UCSD-AML1 (cell line): ENCODE measurements at regions not wholly inside any gene's neighbourhood (a gene's known extent, or its start where the extent isn't known, plus 50 kb on each side); places are given as distances from the start of the nearest gene placed in this dataset.
"Not testable (repeated sequence)": the region's sequence is repeated elsewhere in the genome, so short reads cannot be mapped to it uniquely, and the experiment has no call there.

ENCODE experiments used
- DNase-seq: peaks from one replicate; lab custom pipeline; 2025; ENCODE audit not compliant: unreplicated experiment; lab: John Stamatoyannopoulos, UW

DNA sequence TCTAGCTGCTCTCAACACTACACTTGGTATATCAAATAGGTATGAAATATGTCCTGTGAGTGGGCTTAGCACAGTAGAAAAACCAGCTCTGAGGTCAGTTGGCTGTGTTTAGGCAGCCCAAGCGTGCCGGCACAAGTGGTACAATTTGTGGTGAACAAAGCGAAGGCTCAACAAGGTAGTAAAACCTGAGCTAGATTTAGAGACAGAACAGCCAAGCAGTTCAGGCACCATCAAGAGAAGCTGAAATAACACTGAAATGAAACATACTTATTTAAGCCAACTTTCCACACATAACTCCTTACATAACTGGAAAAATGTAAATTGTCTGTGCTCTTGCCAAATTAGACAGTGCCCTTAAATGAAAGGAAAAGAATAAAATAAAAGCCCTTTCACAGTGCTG is 596.8 kb upstream of the FBXO33 start:
- no peak for DNase-seq

DNA sequence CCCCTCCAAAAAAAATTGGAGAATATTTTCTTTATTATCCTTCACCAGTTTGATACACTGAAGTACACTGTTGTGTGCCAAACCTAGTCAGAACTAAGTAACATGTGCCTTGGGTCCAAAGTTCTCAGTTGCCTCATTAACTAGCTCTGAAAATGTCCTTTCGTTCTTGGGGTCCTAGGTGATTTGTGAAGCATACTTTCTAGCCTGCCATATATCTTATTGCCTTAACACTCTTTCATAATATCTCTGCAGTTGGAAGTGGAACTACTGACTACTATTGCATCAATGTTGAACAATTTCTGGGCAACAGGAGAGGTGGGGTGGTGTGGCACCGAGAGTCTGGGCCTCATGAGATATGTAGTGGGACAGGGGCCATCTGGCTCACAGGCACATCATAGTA is 592.9 kb upstream of the FBXO33 start:
- no peak for DNase-seq

DNA sequence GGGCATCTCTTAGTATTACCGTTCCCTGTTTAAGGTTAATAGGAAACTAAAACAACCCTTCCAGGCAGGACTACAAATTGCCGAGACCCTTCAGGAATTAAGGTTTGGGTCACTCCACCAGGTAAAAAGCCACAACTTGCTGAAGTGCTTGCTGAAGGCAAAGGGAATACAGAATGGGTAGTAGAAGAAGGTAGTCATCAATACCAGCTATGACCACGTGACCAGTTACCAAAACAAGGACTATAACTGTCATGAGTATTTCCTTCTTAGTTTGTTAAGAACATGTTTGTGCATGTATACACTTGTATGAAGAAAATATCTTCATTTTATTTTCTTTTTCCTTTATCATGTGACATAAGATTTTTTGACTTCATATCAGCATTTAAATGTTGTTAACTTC is 578.7 kb upstream of the FBXO33 start:
- no peak for DNase-seq

DNA sequence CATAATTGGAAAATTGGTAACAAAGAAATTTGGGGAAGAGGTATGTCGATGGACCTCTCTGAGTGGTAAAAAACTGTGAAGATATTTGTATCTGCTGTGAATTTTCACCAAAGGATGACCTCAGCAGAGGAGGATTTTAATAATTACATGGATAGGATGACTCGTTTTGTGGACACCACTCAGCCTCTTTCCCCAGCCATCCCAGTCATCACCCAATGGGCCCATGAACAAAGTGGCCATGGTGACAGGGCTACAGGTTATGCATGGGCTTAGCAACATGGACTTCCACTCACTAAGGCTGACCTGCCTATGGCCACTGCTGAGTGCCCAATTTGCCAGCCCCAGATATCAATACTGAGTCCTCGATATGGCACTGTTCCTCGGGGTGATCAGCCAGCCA is 577.5 kb upstream of the FBXO33 start:
- DNase-seq = no peak

DNA sequence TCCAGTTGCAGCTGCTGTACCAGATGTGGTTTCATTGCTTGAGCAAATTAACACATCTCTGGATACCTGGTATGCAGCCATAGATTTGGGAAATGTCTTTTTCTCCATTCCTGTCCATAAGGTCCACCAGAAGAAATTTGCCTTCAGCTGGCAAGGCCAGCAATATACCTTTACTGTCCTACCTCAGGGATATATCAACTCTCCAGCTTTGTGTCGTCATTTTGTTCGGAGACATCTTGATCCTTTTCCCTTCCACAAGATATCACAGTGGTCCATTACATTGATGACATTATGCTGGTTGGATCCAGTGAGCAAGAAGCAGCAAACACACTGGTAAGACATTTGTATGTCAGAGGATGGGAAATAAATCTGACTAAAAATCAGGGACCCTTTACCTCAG is 576.1 kb upstream of the FBXO33 start:
- DNase-seq = not testable (repeated sequence)

DNA sequence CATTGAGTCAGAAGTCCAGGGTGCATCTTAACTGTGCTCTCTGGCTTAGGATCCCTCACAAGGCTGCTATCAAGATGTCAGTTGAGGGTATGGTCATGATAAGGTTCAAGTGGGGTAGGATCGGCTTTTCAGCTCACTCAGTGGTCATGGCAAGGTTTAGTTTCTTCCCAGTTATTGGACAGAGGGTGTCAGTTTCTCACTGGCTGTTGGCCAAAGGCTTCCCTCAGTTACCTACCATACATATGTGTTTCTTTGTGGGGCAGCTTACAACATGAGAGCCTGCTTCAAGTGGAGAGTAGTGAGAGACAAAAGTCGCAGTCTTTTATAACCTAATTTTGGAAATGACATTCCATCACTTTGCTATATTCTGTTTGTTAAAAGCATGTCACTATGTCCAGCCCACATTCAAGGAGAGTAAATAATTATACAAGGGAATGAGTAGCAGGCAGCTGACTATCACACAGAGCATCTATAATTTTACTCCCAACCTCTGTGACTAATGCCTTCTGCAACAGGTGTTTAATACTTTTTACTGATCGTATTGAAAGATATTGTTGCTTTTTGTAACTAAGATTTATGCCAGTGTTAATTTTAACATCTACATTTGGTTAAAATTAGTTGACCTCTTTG is 572.8 kb upstream of the FBXO33 start:
- no peak for DNase-seq

DNA sequence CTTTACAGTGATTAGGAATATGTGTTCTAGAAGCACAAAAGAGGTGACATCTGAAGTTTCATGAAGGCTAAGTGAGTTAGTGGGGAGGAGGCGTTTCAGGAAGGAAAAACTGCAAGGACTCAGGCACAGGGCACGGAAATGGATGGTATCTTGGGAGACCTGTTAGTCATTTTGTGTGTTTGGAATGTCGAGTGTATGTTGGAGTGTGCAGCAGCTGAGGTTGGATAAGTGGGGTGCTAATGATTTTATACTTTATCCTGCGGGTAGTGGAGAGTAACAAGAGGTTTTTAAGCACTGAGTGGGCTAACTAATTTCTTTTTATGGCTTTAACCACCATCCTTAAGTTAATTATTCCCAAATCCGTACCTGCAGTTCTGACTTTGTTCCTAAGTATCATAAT is 571.5 kb upstream of the FBXO33 start:
- DNase-seq = no peak

DNA sequence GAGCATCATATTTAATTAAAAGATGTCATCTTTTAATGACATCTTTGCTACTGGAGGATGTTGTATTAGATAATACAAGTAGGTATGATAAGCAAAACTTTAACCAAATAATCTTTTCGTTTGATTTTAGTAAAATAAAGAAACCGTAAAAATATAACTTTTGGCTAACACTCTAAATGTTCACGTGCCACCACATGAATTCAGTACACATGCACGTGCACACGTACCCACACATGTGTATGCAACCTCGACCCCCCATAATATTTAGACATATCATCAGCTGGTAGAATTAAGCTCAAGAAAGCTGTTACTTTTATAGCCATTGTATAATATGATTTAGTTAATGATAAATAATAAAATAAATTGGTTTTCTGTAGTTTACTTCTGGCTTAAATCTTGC is 566.6 kb upstream of the FBXO33 start:
- no peak for DNase-seq

DNA sequence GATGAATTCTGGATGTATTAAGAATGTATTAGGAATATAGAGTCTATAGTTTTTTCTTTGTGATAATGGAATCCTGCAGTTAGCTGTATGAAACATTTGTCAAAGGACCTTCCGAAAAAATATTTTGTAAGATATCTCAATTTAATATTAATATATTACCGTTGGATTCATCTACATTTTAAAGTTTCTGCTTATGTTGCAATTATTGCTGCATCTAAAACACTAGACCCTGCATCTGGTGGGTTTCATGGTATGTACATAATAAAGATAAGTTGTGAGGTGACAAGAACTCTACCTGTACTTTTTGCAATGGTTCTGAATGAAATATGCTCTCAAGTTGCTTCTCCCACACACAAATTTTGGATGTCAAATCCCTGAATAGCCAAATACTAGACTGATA is 565.9 kb upstream of the FBXO33 start:
- DNase-seq = no peak

DNA sequence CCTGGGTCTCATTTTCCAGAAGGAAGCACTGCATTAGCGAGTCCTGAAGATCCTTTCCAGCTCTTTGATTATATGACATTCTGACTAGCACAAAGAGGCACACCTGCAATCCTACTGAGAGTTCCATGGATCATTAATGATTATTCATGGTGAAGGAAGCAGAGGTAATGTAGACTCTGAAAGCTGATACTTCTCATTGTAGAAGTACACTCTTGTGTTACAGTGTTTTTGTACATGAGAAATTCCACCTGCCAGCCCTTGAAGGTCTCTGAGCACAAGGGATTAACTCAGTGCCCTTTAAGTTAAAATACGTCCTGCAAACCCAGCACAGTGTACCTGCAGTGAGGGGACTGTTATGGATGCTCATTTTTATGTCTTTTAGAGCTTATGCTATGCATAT is 558.8 kb upstream of the FBXO33 start:
- DNase-seq = no peak

DNA sequence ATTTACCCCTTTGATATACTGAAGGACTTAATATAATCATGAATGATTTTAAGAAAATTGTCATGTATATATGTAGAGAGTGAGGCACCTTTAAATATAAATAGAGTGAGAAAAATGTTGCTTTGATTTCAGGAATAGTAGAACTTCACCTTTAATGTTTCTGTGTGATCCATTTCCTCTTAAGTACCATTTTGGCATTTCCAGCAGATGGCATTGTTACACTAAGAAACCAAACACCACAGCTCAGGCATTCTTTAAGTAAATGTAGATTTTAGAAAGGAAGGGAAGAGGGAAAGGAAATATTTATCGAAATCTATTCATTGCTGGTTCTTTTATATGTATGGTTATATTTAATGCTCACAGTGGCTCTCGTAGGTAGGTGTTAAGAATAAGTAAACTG is 556.7 kb upstream of the FBXO33 start:
- DNase-seq = no peak

DNA sequence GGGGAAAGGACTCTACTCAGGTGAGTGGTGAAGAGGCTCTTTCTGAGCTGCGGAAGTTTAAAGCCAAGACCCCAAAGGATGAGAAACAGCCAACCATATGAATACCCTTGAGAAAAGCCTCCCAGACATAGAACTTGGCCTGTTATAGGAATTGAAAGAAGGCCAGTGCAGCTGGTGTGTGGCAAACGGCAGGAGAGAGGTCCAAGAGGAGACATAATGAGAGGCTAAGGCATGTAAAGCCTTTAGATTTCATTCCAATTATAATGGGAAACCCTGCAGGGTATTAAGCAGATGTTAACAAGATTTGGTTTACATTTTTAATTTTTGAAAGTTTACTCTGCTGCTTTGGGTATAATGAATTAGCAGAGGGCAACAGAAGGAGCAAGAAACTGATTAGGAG is 552.1 kb upstream of the FBXO33 start:
- DNase-seq = no peak

DNA sequence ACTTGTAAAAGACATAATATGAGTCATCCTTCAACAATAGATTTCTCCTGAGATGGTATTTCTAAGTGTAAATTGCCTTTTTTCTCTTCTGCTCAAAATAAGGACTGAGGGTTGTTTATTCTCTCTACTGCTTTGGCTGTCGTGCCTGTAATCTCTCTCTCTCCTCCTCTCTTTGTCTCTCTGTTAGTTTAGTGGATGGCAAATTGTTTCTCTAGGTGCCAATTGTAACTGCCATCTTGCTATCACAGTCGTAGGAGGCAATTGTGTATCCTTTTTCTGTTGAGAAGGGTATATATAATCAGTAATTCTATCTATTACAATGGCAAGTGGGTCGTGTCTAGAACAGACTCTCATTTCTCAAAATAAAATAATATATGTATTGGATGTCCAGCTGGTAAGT is 545.0 kb upstream of the FBXO33 start:
- no peak for DNase-seq

DNA sequence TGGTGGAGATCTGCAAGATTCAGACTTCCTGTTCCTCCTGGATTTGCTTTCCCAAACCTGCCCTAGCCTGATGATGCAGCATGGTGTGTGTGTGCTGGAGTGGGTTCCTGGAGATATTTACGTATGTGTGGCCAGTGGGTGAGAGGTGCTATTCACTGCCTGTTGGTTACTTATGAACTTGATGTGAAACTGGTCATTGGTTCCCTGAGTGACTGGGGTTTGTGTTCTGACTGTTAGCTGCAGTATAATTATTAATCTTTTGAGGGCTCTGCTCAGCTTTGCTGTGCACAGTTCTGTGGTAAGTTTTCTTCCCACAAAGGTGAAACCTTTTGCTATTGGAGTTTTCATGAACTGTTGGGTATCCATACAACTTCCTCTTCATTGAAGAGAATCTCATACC is 541.8 kb upstream of the FBXO33 start:
- no peak for DNase-seq

DNA sequence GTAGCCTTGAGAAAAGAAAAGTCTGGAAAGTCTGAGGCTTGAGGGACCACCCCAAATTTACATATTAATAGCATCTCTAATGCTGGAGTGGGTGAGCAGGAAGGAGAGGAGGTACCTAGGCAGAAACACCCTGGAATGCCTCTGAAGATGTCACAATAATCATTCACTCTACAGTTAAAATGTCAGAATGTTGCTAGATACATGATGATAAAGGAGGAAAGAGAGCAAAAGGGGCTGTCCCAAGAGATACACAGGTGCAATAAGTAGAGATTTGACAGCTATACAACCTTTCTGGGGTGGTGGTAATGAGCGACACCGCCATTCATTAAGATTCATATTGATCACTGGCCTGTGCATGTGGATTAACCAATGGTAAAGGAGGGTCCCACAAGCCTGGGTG is 540.5 kb upstream of the FBXO33 start:
- DNase-seq = no peak

DNA sequence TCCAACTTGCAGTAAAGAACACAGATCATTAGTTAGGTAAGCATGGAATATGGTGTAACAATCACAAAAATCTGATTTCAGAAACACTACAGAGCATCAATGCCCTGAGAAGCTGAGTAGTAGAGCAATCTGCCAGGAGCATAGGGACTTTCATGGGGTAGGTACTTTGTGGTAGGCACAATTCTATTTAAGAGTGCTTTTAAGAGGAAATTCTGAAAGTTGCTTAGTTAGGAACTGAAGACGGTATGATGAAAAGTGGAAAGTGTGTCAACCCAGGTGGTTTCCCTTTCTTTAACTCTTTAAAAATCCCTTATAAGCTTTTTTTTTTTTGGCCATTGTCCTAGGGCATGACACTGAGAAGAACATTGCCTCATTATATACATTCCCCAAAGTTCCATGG is 535.7 kb upstream of the FBXO33 start:
- DNase-seq = no peak

DNA sequence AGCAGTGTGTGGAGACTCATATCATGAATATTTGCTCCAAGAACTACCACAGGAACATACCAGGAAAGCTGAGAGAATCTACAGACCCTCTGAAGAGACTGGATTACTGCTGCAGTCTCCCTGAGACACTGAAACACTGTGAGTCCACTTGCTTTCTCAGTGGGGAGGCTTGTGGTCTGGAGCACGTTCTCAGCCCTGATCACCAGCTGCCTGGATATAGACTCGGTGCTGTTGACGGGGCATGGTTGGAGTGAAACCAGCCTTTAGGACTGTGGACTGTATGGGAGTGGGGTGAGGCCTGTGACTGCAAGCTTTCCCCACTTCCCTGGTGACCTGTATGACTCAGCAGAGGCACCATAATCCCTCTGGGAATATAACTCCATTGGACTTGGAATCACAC is 525.8 kb upstream of the FBXO33 start:
- DNase-seq = no peak

DNA sequence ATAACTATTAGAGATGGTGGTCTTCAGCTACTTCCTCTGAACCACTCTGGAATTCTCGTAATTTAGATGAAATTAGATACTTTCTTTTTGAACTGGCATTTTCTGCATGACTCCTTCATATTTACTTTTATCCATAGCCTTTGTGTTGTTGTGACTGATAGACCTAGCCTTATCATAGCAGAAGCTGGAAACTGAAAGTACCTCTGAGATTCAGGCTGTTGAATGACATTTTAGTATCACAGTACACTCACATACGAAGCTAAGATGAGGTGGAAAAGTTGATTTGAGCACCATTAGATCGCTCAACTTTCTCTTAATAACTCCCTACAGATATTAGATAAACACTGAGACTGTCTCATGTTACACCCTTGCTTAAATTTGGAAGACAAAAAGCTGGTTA is 525.1 kb upstream of the FBXO33 start:
- no peak for DNase-seq

DNA sequence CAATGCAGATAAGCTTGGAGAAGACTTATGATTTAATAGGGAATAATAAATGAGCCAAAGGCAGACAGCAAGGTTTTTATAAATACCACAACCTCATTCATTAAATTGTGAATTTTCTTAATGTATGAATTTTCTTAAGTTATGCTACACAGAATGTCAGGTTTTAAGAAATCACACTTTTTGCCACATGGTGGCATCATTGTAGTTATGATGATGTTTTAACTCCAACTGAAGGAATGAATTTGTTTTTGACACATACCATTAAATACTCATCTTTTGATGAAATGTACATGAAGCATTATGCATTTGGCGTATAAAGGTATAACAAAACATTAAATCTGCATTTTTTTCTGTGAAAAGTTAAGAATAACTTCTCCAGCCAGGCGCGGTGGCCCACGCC is 524.1 kb upstream of the FBXO33 start:
- DNase-seq = no peak

DNA sequence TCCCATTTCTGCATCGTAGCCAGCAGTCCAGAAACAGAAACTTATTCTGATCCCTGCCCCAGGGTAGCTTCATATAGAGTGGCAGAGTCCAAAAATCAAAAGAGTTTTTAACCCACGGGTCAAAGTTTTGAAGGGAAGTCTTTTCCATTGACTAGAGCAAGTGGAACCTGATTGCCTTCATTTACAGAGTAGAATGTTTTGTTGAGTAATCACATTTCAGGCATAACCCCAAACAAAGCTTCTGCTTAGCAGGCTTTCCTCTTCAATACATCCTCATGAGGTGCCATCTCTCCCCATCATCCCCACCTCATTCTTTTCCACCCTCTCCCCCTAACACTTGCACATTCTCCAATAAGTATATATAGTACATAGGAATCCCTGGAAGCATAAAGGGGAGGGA is 516.0 kb upstream of the FBXO33 start:
- DNase-seq = no peak

DNA sequence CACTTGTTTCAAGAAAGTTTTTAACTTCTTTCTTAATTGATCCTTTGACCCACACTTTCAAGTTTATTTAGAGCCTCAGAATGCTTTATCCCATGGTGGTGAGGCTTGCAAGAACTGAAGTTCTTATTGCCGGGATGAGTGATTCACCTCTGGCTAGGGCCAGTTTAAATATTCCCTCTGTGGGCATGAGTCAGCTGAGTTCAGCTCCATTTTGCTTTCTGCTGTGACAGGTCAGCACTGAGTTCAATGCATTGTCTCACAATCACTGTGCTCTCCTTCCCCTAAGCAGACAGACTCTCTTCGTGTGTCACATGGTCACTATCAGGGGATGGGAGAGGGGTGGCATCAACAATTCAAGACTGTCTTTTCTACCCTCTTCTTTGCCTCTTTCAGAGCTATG is 514.6 kb upstream of the FBXO33 start:
- DNase-seq = no peak

DNA sequence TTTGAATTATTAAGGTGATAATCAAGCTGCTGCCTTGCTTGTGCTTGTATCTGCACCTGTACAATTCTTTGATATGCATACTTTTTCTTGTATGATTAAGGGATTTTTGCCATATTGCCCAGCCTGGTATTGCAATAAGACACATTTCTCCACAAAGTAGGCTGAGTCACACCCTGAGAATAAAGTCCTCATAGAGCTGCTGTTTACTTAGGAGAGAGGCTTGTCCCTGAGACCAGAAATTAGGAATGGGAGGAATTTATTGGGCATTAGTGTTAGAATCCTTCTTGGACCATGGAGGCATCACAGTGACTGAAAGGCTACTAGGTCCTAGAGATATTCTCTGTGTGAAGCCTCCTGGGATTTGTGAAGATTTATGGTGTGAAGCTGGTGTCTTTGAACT is 506.8 kb upstream of the FBXO33 start:
- DNase-seq = no peak

DNA sequence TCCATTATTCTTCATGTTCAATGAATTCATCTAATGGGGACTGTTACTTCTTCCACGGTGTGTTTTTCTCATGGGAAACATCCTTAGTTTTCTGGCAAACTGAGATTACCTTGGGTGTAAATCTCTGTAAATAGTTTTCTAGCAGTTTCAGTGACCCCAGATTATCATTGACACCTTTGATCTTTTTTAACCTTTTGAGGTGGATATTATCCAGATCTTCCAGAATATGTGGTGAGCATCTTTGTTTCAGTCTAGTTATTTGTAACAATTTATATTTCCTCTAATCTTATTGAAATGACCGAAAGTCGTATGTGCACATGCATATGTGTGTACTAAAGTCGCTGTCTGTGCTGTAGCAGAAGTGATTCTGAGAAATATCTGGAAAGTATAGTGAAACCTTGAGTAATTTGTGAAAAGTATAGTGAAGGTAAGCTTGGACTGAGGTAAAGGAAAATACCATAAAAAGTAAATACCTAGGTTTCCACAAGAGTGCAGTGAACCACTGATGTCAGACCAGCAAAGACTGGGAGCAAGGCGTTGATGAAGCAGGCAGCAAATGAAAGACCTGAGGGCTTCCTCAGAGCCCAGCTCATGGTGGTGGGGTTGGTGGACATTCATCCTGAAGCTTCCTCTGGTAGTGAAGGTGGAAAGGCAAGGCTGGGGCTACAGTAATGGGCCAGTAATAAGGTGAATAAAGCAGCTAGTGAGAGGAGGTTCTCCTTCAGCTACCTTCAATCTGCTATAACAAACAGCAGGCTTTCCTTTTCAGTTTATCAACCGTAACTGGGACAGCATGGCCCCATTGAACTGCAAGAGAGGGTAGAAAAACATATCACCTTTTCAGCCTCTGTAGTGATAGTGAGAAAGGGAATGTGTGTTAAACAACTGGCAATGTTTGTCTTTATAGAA is 480.2 kb upstream of the FBXO33 start:
- DNase-seq = no peak
